IPS-15b (cell line): ENCODE measurements at regions not wholly inside any gene's neighbourhood (a gene's known extent, or its start where the extent isn't known, plus 50 kb on each side); places are given as distances from the start of the nearest gene placed in this dataset.

Experiments
- H3K27me3 ChIP-seq: one replicate; pipeline ENCODE4 v1.6.1; 2013; ENCODE audit warnings: low read length; ENCODE audit not compliant: control insufficient read depth, insufficient read depth
- H3K36me3 ChIP-seq: one replicate; pipeline ENCODE4 v1.6.1; 2013; ENCODE audit warnings: low read length; ENCODE audit not compliant: control insufficient read depth, insufficient read depth
- H3K4me1 ChIP-seq: one replicate; pipeline ENCODE4 v1.6.1; 2013; ENCODE audit warnings: mild to moderate bottlenecking, low read length; ENCODE audit not compliant: control insufficient read depth, insufficient read depth
- H3K4me3 ChIP-seq: one replicate; pipeline ENCODE4 v1.5.1; 2013; ENCODE audit warnings: low read depth, low read length
- H3K9ac ChIP-seq: one replicate; pipeline ENCODE4 v1.6.1; 2013; ENCODE audit warnings: low read depth, mild to moderate bottlenecking, low read length
- H3K9me3 ChIP-seq: one replicate; pipeline ENCODE4 v1.6.1; 2013; ENCODE audit warnings: mild to moderate bottlenecking, low read length; ENCODE audit not compliant: control insufficient read depth, insufficient read depth

GRCh38 chr7:133132906-133133305, 51.0 kb upstream of the CHCHD3 start:
- no peak overlapping the region for H3K9ac ChIP-seq
- no peaks in the 10 kb centered on the region for H3K36me3 ChIP-seq
- H3K9me3 ChIP-seq, result no peaks in the 10 kb centered on the region
- no peaks in the 10 kb centered on the region for H3K27me3 ChIP-seq
- no peak overlapping the region for H3K4me3 ChIP-seq
- no peaks in the 10 kb centered on the region for H3K4me1 ChIP-seq

GRCh38 chr7:133134810-133135209, 52.9 kb upstream of the CHCHD3 start:
- no peaks in the 10 kb centered on the region for H3K27me3 ChIP-seq
- no peaks in the 10 kb centered on the region for H3K36me3 ChIP-seq
- H3K4me3 ChIP-seq, result no peak overlapping the region
- no peak overlapping the region for H3K9ac ChIP-seq
- no peaks in the 10 kb centered on the region for H3K9me3 ChIP-seq
- no peaks in the 10 kb centered on the region for H3K4me1 ChIP-seq

- H3K9ac ChIP-seq, result no peak overlapping the region
- no peak overlapping the region for H3K4me3 ChIP-seq
- no peaks in the 10 kb centered on the region for H3K36me3 ChIP-seq
- H3K4me1 ChIP-seq, result no peaks in the 10 kb centered on the region
- H3K27me3 ChIP-seq, result no peaks in the 10 kb centered on the region
- no peaks in the 10 kb centered on the region for H3K9me3 ChIP-seq
These were observed 53.6 kb upstream of the CHCHD3 start for GRCh38 chr7:133135451-133135850.

GRCh38 chr7:133139350-133139749, 57.5 kb upstream of the CHCHD3 start:
- no peaks in the 10 kb centered on the region for H3K27me3 ChIP-seq
- no peak overlapping the region for H3K9ac ChIP-seq
- no peaks in the 10 kb centered on the region for H3K9me3 ChIP-seq

GRCh38 chr7:133139801-133140200, 57.9 kb upstream of the CHCHD3 start:
- Histone ChIP-seq H3K27me3 (no peaks in the 10 kb centered on the region), H3K4me3 (no peak overlapping the region), H3K4me1 (no peaks in the 10 kb centered on the region), H3K36me3 (no peaks in the 10 kb centered on the region), H3K9ac (no peak overlapping the region), H3K9me3 (no peaks in the 10 kb centered on the region)

More at GRCh38 chr7:133139350-133139749, 57.5 kb upstream of the CHCHD3 start:
- H3K36me3 ChIP-seq, result no peaks in the 10 kb centered on the region
- H3K4me1 ChIP-seq, result no peaks in the 10 kb centered on the region
- no peak overlapping the region for H3K4me3 ChIP-seq

GRCh38 chr7:133140994-133141595, 59.2 kb upstream of the CHCHD3 start:
- Histone ChIP-seq H3K4me3 (no peak overlapping the region), H3K36me3 (no peaks in the 10 kb centered on the region), H3K4me1 (no peaks in the 10 kb centered on the region), H3K27me3 (no peaks in the 10 kb centered on the region), H3K9me3 (no peaks in the 10 kb centered on the region), H3K9ac (no peak overlapping the region)

- Histone ChIP-seq H3K27me3 (no peaks in the 10 kb centered on the region), H3K9ac (no peak overlapping the region), H3K4me3 (no peak overlapping the region), H3K4me1 (no peaks in the 10 kb centered on the region), H3K36me3 (no peaks in the 10 kb centered on the region), H3K9me3 (no peaks in the 10 kb centered on the region)
These were observed 68.9 kb upstream of the CHCHD3 start for GRCh38 chr7:133150760-133151159.

GRCh38 chr7:133152875-133153274, 71.0 kb upstream of the CHCHD3 start:
- Histone ChIP-seq H3K36me3 (no peaks in the 10 kb centered on the region), H3K4me3 (no peak overlapping the region), H3K4me1 (no peaks in the 10 kb centered on the region), H3K9me3 (no peaks in the 10 kb centered on the region), H3K27me3 (no peaks in the 10 kb centered on the region), H3K9ac (no peak overlapping the region)

GRCh38 chr7:133155146-133155545, 73.3 kb upstream of the CHCHD3 start:
- H3K4me3 ChIP-seq, result no peak overlapping the region
- no peaks in the 10 kb centered on the region for H3K9me3 ChIP-seq
- H3K4me1 ChIP-seq, result no peaks in the 10 kb centered on the region
- no peaks in the 10 kb centered on the region for H3K27me3 ChIP-seq
- no peak overlapping the region for H3K9ac ChIP-seq
- no peaks in the 10 kb centered on the region for H3K36me3 ChIP-seq

- Histone ChIP-seq H3K4me3 (no peak overlapping the region), H3K9ac (no peak overlapping the region), H3K4me1 (no peaks in the 10 kb centered on the region), H3K9me3 (no peaks in the 10 kb centered on the region), H3K36me3 (no peaks in the 10 kb centered on the region), H3K27me3 (no peaks in the 10 kb centered on the region)
These were observed 73.8 kb upstream of the CHCHD3 start for GRCh38 chr7:133155642-133156041.

GRCh38 chr7:133157045-133157444, 75.2 kb upstream of the CHCHD3 start:
- no peak overlapping the region for H3K9ac ChIP-seq
- no peaks in the 10 kb centered on the region for H3K27me3 ChIP-seq
- no peaks in the 10 kb centered on the region for H3K9me3 ChIP-seq
- H3K4me1 ChIP-seq, result no peaks in the 10 kb centered on the region
- no peaks in the 10 kb centered on the region for H3K36me3 ChIP-seq
- H3K4me3 ChIP-seq, result no peak overlapping the region

GRCh38 chr7:133164498-133164897, 82.6 kb upstream of the CHCHD3 start:
- H3K4me1 ChIP-seq, result no peaks in the 10 kb centered on the region
- no peaks in the 10 kb centered on the region for H3K9me3 ChIP-seq
- no peaks in the 10 kb centered on the region for H3K27me3 ChIP-seq
- H3K4me3 ChIP-seq, result no peak overlapping the region
- H3K36me3 ChIP-seq, result no peaks in the 10 kb centered on the region
- H3K9ac ChIP-seq, result no peak overlapping the region
